GM23338 (cell line): ENCODE measurements at regions not wholly inside any gene's neighbourhood (a gene's known extent, or its start where the extent isn't known, plus 50 kb on each side); places are given as distances from the start of the nearest gene placed in this dataset.

Experiments
- ATAC-seq: fragments of 200-7000 bp; cut with Tn5 transposase; 3 replicates; pipeline ENCODE4 v1.9.1; 2020
- DNase-seq: peaks from one replicate; pipeline ENCODE4 v3.0.0-alpha.2; 2015; ENCODE audit warnings: low spot score
- H2AFZ ChIP-seq: fragments of 200-600 bp; sonication (generic); 2 replicates; pipeline ENCODE4 v1.8.0; 2016; ENCODE audit warnings: antibody characterized with exemption, mild to moderate bottlenecking, moderate library complexity
- H3F3A ChIP-seq: fragments of 200-600 bp; sonication (generic); replicated peaks from 2 replicates; pipeline ENCODE4 v1.8.0; 2017; ENCODE audit warnings: antibody characterized with exemption, mixed run types, low read depth
- H3K27ac ChIP-seq: fragments of 200-600 bp; sonication (generic); 2 replicates; pipeline ENCODE4 v1.6.1; 2016; ENCODE audit warnings: low read depth
- H3K27me3 ChIP-seq: fragments of 200-600 bp; sonication (generic); 2 replicates; pipeline ENCODE4 v1.8.0; 2016; ENCODE audit warnings: mild to moderate bottlenecking, mixed run types, moderate library complexity; ENCODE audit not compliant: insufficient read depth
- H3K36me3 ChIP-seq: fragments of 200-600 bp; sonication (generic); 2 replicates; pipeline ENCODE4 v1.8.0; 2016; ENCODE audit warnings: mild to moderate bottlenecking; ENCODE audit not compliant: insufficient read depth
- H3K4me1 ChIP-seq: fragments of 200-600 bp; sonication (generic); 2 replicates; pipeline ENCODE4 v1.8.0; 2016; ENCODE audit warnings: mild to moderate bottlenecking, moderate library complexity; ENCODE audit not compliant: insufficient read depth
- H3K4me2 ChIP-seq: fragments of 200-600 bp; sonication (generic); 2 replicates; pipeline ENCODE4 v1.7.1; 2017; ENCODE audit warnings: mixed run types
- H3K4me3 ChIP-seq: fragments of 200-600 bp; sonication (generic); 2 replicates; pipeline ENCODE4 v1.6.1; 2016; ENCODE audit warnings: mixed run types
- H3K79me2 ChIP-seq: fragments of 200-600 bp; sonication (generic); replicated peaks from 2 replicates; pipeline ENCODE4 v1.8.0; 2017; ENCODE audit warnings: mild to moderate bottlenecking; ENCODE audit not compliant: insufficient read depth
- H3K9me2 ChIP-seq: fragments of 200-600 bp; sonication (generic); 2 replicates; pipeline ENCODE4 v1.8.0; 2017; ENCODE audit not compliant: insufficient read depth
- H4K20me1 ChIP-seq: fragments of 200-600 bp; sonication (generic); replicated peaks from 2 replicates; pipeline ENCODE4 v1.8.0; 2017; ENCODE audit warnings: mild to moderate bottlenecking; ENCODE audit not compliant: insufficient read depth
- H3K27ac Mint-ChIP-seq: 2 replicates; pipeline ENCODE4 v1.8.0; 2020; ENCODE audit warnings: inconsistent platforms, mild to moderate bottlenecking, moderate library complexity, mixed read lengths
- H3K27me3 Mint-ChIP-seq: 3 replicates; pipeline ENCODE4 v1.8.0; 2022; ENCODE audit warnings: low read depth, mild to moderate bottlenecking, moderate library complexity, mixed read lengths, inconsistent platforms; ENCODE audit not compliant: insufficient read depth, poor library complexity
- H3K36me3 Mint-ChIP-seq: 3 replicates; pipeline ENCODE4 v1.8.0; 2021; ENCODE audit warnings: low read depth, mild to moderate bottlenecking, inconsistent platforms, moderate library complexity, mixed read lengths
- H3K4me1 Mint-ChIP-seq: 3 replicates; pipeline ENCODE4 v1.8.0; 2020; ENCODE audit warnings: mild to moderate bottlenecking, inconsistent platforms, mixed read lengths
- H3K4me3 Mint-ChIP-seq: 3 replicates; pipeline ENCODE4 v1.8.0; 2021; ENCODE audit warnings: moderate library complexity, mild to moderate bottlenecking, inconsistent platforms, mixed read lengths
- H3K9me3 Mint-ChIP-seq: 3 replicates; pipeline ENCODE4 v1.8.0; 2020; ENCODE audit warnings: moderate library complexity, mild to moderate bottlenecking, inconsistent platforms, mixed read lengths
- CREB1 ChIP-seq: fragments of 250-450 bp; sonication (Bioruptor Pico); IDR thresholded peaks from 2 replicates; pipeline ENCODE4 v1.5.0; 2020; ENCODE audit warnings: low read depth, mild to moderate bottlenecking, moderate library complexity
- CTCF ChIP-seq, 2 experiments: fragments of 200-600 bp in 1 of 2; sonication (generic) in 1 of 2; conservative IDR thresholded peaks; 2 replicates each; pipeline versions ENCODE4 v1.5.1 to v1.6.1; 2016 to 2017; ENCODE audit warnings: antibody characterized with exemption in 2 of 2, low read depth in 2 of 2, mild to moderate bottlenecking in 2 of 2, moderate library complexity in 1 of 2
- ETS1 ChIP-seq: IDR thresholded peaks from 2 replicates; pipeline ENCODE4 v1.6.1; 2016; ENCODE audit warnings: antibody characterized with exemption
- EZH2 ChIP-seq: fragments of 200-600 bp; sonication (generic); IDR thresholded peaks from one replicate; pipeline ENCODE4 v1.8.0; 2017; ENCODE audit warnings: antibody characterized with exemption, mild to moderate bottlenecking, low read depth; ENCODE audit not compliant: unreplicated experiment
- EZH2phosphoT487 ChIP-seq: fragments of 200-600 bp; sonication (generic); IDR thresholded peaks from one replicate; pipeline ENCODE4 v1.8.1; 2018; ENCODE audit warnings: antibody characterized with exemption; ENCODE audit not compliant: unreplicated experiment
- JUNB ChIP-seq: IDR thresholded peaks from one replicate; pipeline ENCODE4 v1.6.1; 2016; ENCODE audit warnings: antibody characterized with exemption; ENCODE audit not compliant: unreplicated experiment
- NANOG ChIP-seq: IDR thresholded peaks from 2 replicates; pipeline ENCODE4 v1.6.1; 2016; ENCODE audit warnings: antibody characterized with exemption, borderline replicate concordance
- POLR2AphosphoS5 ChIP-seq: IDR thresholded peaks from 2 replicates; pipeline ENCODE4 v1.6.1; 2016; ENCODE audit warnings: antibody characterized with exemption, low read depth
- REST ChIP-seq: IDR thresholded peaks from one replicate; pipeline ENCODE4 v1.6.1; 2018; ENCODE audit warnings: antibody characterized with exemption; ENCODE audit not compliant: unreplicated experiment
- STAT1 ChIP-seq: IDR thresholded peaks from one replicate; pipeline ENCODE4 v1.6.1; 2016; ENCODE audit warnings: antibody characterized with exemption; ENCODE audit not compliant: unreplicated experiment
- ZNF114 ChIP-seq: fragments of 250-450 bp; sonication (Bioruptor Pico); IDR thresholded peaks from 2 replicates; pipeline ENCODE4 v1.5.0; 2020; ENCODE audit warnings: mild to moderate bottlenecking, moderate library complexity
- ZNF331 ChIP-seq: fragments of 250-450 bp; sonication (Bioruptor Pico); IDR thresholded peaks from 2 replicates; pipeline ENCODE4 v1.5.0; 2020; ENCODE audit warnings: low read depth, mild to moderate bottlenecking, moderate library complexity
- ZNF462 ChIP-seq: fragments of 250-450 bp; sonication (Bioruptor Pico); IDR thresholded peaks from 2 replicates; pipeline ENCODE4 v1.5.0; 2020; ENCODE audit warnings: mild to moderate bottlenecking, moderate library complexity

- no peak overlapping the region for H3K4me2 ChIP-seq
- no peak overlapping the region for H3K27ac ChIP-seq
- H3F3A ChIP-seq, result no peaks in the 10 kb centered on the region
- H3K27ac Mint-ChIP-seq, result no peak overlapping the region
- H3K4me3 ChIP-seq, result no peak overlapping the region
- no peak overlapping the region for H2AFZ ChIP-seq
- H3K9me2 ChIP-seq, result 0 out of 2 replicates have a peak, but pooled peaks cover 9% of the 10 kb centered on the region
- no peaks in the 10 kb centered on the region for H3K27me3 Mint-ChIP-seq
- H3K36me3 Mint-ChIP-seq, result no peaks in the 10 kb centered on the region
- no peaks in the 10 kb centered on the region for H3K27me3 ChIP-seq
- H4K20me1 ChIP-seq, result no peaks in the 10 kb centered on the region
- no peaks in the 10 kb centered on the region for H3K36me3 ChIP-seq
- DNase-seq, result no peak
- peaks cover 28% of the 10 kb centered on the region for H3K4me1 ChIP-seq
- no peak for ATAC-seq
- no peaks in the 10 kb centered on the region for H3K9me3 Mint-ChIP-seq
- no peaks in the 10 kb centered on the region for H3K79me2 ChIP-seq
- TF ChIP-seq CREB1 (CRISPR knock-in tag) (no peak), STAT1 (no peak), POLR2AphosphoS5 (no peak), CTCF (conservative IDR thresholded peaks at IDR 0.05; ENCODE audit: low read depth in 2 of 2) (no peak), EZH2phosphoT487 (no peak), EZH2 (no peak), NANOG (no peak), REST (no peak), ZNF462 (no peak), ZNF331 (CRISPR knock-in tag) (no peak), ETS1 (no peak), JUNB (no peak), ZNF114 (CRISPR knock-in tag) (no peak)
- no peak overlapping the region for H3K4me3 Mint-ChIP-seq
- peaks cover 23% of the 10 kb centered on the region for H3K4me1 Mint-ChIP-seq
These were observed 131.1 kb upstream of the OPCML start for GRCh38 chr11:133663135-133663985.
